ENCODE measurements at regions not wholly inside any gene's neighbourhood (a gene's known extent, or its start where the extent isn't known, plus 50 kb on each side); places are given as distances from the start of the nearest gene placed in this dataset.

DNA sequence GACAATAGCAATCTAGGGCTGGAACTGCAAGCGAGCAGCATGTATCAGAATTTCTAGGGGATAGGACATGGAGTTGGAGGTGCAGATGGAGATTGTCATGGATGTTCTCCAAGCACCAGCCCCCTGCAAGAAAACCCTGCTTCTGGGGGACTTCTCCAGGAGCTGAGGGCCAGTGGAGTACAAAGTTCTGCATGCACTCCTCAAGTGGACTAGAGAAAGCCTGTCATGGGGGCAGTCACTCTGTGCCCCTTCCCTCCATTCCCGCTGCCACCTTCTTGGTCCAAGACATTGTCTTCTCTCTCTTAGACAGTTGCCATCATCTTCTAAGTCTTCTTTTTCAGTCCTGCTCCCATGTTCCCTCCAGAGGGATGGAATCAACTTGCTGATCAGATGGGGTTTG, 87.9 kb downstream of the AIPL1 start:
- intact Hi-C loops (cut with micrococcal nuclease) (no loop called here), dilution Hi-C loops (cut with HindIII; ENCODE audit: low sequenced_read_pairs, unreplicated experiment) (no loop called here), in situ Hi-C loops (cut with MboI; ENCODE audit: low sequenced_read_pairs) (no loop called here)
- H2BK15ac ChIP-seq (ENCODE audit: low read depth, low read length) = no peak overlapping the region
- H2AK9ac ChIP-seq (replicated peaks; ENCODE audit: low read depth, low read length, poor library complexity) = peak overlapping the region; percentile 55
- H3K23ac ChIP-seq (ENCODE audit: low read depth, low read length) = no peak overlapping the region
- no peaks in the 10 kb centered on the region for H3K36me3 ChIP-seq (ENCODE audit: control insufficient read depth, insufficient read depth, low read length)
- H3K79me1 ChIP-seq (ENCODE audit: low read depth in 1 of 2, low read length in 2 of 2) = no peaks in the 10 kb centered on the region
- no peaks in the 10 kb centered on the region for H3K27me3 ChIP-seq (ENCODE audit: control insufficient read depth, insufficient read depth, low read length)
- no peak for DNase-seq
- no peak overlapping the region for H2BK5ac ChIP-seq (ENCODE audit: low read depth, low read length, poor library complexity, severe bottlenecking)
- no peaks in the 10 kb centered on the region for H3K4me1 ChIP-seq (ENCODE audit: control insufficient read depth, insufficient read depth, low read length)
- ChIA-PET CTCF (no interaction called here), POLR2A (ENCODE audit: unreplicated experiment) (no interaction called here)
- no peak overlapping the region for H3K27ac ChIP-seq (ENCODE audit: insufficient read depth, low read length)
- ATAC-seq (ENCODE audit: low read depth) = no peak
- H3K9me1 ChIP-seq (ENCODE audit: insufficient read depth, low read length) = no peaks in the 10 kb centered on the region
- H3K14ac ChIP-seq (replicated peaks; ENCODE audit: low read depth, low read length) = no peak overlapping the region
- H2AFZ ChIP-seq (replicated peaks; ENCODE audit: low read length, poor library complexity) = no peak overlapping the region
- H3K4me3 ChIP-seq (ENCODE audit: insufficient read depth, low read depth, low read length) = no peak overlapping the region
- H3K56ac ChIP-seq (ENCODE audit: extremely low read depth, insufficient read depth, low read length) = no peak overlapping the region
- BruUV-seq (replicated peaks) = no TSS peak
- no peak overlapping the region for H3K4me2 ChIP-seq (ENCODE audit: low read depth, low read length)
- no peak overlapping the region for H3K4ac ChIP-seq (ENCODE audit: low read depth, low read length)
- no peaks in the 10 kb centered on the region for H4K20me1 ChIP-seq (ENCODE audit: insufficient read depth, low read length)
- no CpG with 5 or more reads among the region's 2 CpGs for WGBS, 2 experiments (ENCODE audit: extremely low coverage in 2 of 2, insufficient read length in 1 of 2)
- no peak overlapping the region for H4K5ac ChIP-seq (ENCODE audit: low read depth, low read length)
- H2AK5ac ChIP-seq (ENCODE audit: low read depth, low read length) = no peak overlapping the region
- H4K91ac ChIP-seq (ENCODE audit: insufficient read depth, low read depth, low read length) = no peak overlapping the region
- TF ChIP-seq RFX5 (IDR thresholded peaks at IDR 0.05; ENCODE audit: low read depth, low read length) (no peak), ELK1 (IDR thresholded peaks at IDR 0.05; ENCODE audit: borderline replicate concordance, low read depth, low read length) (no peak), BHLHE40 (IDR thresholded peaks at IDR 0.05; ENCODE audit: low read depth, low read length) (no peak), MAZ (IDR thresholded peaks at IDR 0.05; ENCODE audit: borderline replicate concordance, low read depth, low read length) (no peak), MAFK (IDR thresholded peaks at IDR 0.05; ENCODE audit: low read depth, low read length) (no peak), NFE2L2 (IDR thresholded peaks at IDR 0.05; ENCODE audit: low read depth, low read length) (no peak), CHD1 (IDR thresholded peaks at IDR 0.05; ENCODE audit: low read depth, low read length) (no peak), RAD21 (IDR thresholded peaks at IDR 0.05; ENCODE audit: low read length) (no peak), RCOR1 (IDR thresholded peaks at IDR 0.05; ENCODE audit: insufficient replicate concordance, low read length) (no peak), CEBPB (IDR thresholded peaks at IDR 0.05; ENCODE audit: low read depth, low read length) (no peak), SMC3 (IDR thresholded peaks at IDR 0.05; ENCODE audit: low read depth, low read length) (no peak), POLR2A (IDR thresholded peaks at IDR 0.05; ENCODE audit: low read depth, low read length) (no peak)
- TF ChIP-seq, protein P1, sequence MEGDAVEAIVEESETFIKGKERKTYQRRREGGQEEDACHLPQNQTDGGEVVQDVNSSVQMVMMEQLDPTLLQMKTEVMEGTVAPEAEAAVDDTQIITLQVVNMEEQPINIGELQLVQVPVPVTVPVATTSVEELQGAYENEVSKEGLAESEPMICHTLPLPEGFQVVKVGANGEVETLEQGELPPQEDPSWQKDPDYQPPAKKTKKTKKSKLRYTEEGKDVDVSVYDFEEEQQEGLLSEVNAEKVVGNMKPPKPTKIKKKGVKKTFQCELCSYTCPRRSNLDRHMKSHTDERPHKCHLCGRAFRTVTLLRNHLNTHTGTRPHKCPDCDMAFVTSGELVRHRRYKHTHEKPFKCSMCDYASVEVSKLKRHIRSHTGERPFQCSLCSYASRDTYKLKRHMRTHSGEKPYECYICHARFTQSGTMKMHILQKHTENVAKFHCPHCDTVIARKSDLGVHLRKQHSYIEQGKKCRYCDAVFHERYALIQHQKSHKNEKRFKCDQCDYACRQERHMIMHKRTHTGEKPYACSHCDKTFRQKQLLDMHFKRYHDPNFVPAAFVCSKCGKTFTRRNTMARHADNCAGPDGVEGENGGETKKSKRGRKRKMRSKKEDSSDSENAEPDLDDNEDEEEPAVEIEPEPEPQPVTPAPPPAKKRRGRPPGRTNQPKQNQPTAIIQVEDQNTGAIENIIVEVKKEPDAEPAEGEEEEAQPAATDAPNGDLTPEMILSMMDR (conservative IDR thresholded peaks at IDR 0.05; ENCODE audit: low read depth, low read length) = no peak
- H3K9me3 ChIP-seq (ENCODE audit: control insufficient read depth, insufficient read depth, low read length) = 0 out of 2 replicates have a peak, but pooled peaks cover 3% of the 10 kb centered on the region
- H4K8ac ChIP-seq (ENCODE audit: low read depth in 2 of 2, low read length in 2 of 2) = no peak overlapping the region
- no peak overlapping the region for H2BK120ac ChIP-seq (ENCODE audit: low read depth, low read length)
- H2BK20ac ChIP-seq (ENCODE audit: low read depth, low read length) = no peak overlapping the region
- H3K18ac ChIP-seq (ENCODE audit: low read depth, low read length) = no peak overlapping the region
- H3K9ac ChIP-seq (ENCODE audit: low read depth, low read length) = no peak overlapping the region

All from IMR-90 (cell line).